Stimulated activated naive B cell treated with anti-CD40 and anti-IgM and Interleukin-4, amounts not matched to agents 10 μg/mL and 1 μg/mL and 100 μg/mL, for 72 hours (primary cell): ENCODE measurements at regions not wholly inside any gene's neighbourhood (a gene's known extent, or its start where the extent isn't known, plus 50 kb on each side); places are given as distances from the start of the nearest gene placed in this dataset.

Experiments
- ATAC-seq, 2 donors: fragments of 150-1000 bp; cut with Tn5 transposase; replicated peaks; 2 replicates each; pipeline ENCODE4 v1.10.0; 2021; ENCODE audit warnings: moderate library complexity in 1 of 2
- DNase-seq: peaks from one replicate; pipeline ENCODE4 v3.0.0; 2021
- H3K27ac Mint-ChIP-seq: one replicate; pipeline ENCODE4 v1.8.0; 2022; ENCODE audit warnings: mild to moderate bottlenecking, mixed read lengths
- H3K27me3 Mint-ChIP-seq, 2 donors: one replicate each; pipeline ENCODE4 v1.8.0; 2022; ENCODE audit warnings: mixed read lengths in 2 of 2
- H3K36me3 Mint-ChIP-seq, 2 donors: one replicate each; pipeline ENCODE4 v1.8.0; 2022; ENCODE audit warnings: mixed read lengths in 2 of 2, mild to moderate bottlenecking in 1 of 2
- H3K4me1 Mint-ChIP-seq, 2 donors: one replicate each; pipeline ENCODE4 v1.8.0; 2022; ENCODE audit warnings: mixed read lengths in 2 of 2, mild to moderate bottlenecking in 1 of 2
- H3K4me3 Mint-ChIP-seq, 2 donors: one replicate each; pipeline ENCODE4 v1.8.0; 2022; ENCODE audit warnings: mild to moderate bottlenecking in 2 of 2, mixed read lengths in 2 of 2, moderate library complexity in 1 of 2
- H3K9me3 Mint-ChIP-seq, 2 donors: one replicate each; pipeline ENCODE4 v1.8.0; 2022; ENCODE audit warnings: mixed read lengths in 2 of 2, mild to moderate bottlenecking in 1 of 2

DNA sequence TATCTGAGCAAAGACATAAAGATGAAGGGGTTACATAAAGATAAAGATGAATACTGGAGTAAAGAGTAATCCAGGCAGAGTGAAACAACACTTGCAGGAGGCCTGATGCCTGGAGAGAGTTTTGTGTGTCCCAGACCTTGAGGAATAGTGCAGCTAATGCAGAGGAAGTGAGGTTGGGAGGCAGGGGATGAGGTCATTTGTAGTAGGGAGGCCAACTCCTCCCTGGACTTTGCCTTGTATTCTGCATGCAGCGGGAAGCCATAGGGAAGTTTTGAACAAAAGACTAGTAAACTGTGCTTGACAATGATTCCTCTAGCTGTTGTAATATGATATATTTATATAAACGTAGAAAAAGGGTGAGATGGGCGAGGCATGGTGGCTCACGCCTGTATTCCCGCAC is 356.6 kb downstream of the KCNJ2 start:
- Mint-ChIP-seq H3K4me3 (no peak overlapping the region), H3K36me3 (no peaks in the 10 kb centered on the region), H3K27me3 (peaks cover 7 to 8% of the 10 kb centered on the region in 2 donors), H3K27ac (no peak overlapping the region), H3K4me1 (peaks cover 11 to 20% of the 10 kb centered on the region in 2 donors), H3K9me3 (no peaks in the 10 kb centered on the region)
- ATAC-seq (no peak), DNase-seq (no peak)

DNA sequence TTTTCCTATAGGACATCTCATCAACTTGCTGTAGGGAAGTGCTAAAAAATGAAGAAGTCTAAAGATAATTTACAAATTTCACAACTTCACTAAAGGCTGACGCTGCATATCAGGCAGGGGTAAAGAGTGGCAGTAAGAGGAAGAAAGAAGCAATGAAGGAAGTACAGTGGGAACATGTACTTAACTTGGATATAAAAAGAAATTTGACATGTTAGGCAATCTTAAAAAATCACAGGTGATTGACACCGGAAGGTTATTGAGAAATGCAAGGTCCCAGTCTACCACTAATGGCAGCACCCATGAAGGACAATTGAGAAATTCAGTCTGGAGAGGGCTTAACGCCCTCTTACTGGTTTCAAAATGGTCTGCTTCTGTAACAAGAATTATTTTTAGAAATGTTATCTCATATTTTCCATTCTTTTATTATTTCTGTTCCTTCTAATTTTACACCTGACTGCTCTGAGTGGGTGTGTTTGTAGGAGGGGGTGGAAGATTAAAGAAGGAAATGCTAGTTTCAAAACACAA is 358.1 kb downstream of the KCNJ2 start:
- H3K27ac Mint-ChIP-seq, result no peak overlapping the region
- ATAC-seq (peak; percentile 74 to 84), DNase-seq (no peak)
- H3K36me3 Mint-ChIP-seq, result no peaks in the 10 kb centered on the region
- H3K27me3 Mint-ChIP-seq, result no peaks in the 10 kb centered on the region
- H3K4me1 Mint-ChIP-seq, result peaks cover 11 to 20% of the 10 kb centered on the region in 2 donors
- H3K4me3 Mint-ChIP-seq, result peak overlapping the region; percentile 17 to 21
- no peaks in the 10 kb centered on the region for H3K9me3 Mint-ChIP-seq

DNA sequence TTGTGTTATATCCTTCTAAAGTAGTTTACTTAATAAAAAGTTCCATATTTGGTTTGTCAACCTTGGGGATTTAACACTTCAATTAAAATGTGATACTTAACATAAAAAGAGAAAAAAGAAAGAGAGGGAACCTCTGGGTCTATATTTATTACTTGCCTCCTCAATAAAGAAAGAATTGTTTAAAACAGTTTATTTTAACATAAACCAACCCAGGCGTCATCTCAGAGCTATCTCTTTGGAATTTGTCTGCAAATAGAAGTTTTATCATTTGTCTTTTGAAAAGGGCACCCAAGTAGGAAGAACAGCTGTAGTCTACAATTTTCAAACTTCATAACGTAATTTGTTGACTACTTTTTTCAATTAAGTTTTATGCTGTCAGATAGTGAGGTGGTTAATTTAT is 364.1 kb downstream of the KCNJ2 start:
- ATAC-seq (no peak), DNase-seq (no peak)
- Mint-ChIP-seq H3K9me3 (peaks cover 2 to 4% of the 10 kb centered on the region in 2 donors), H3K4me1 (peaks cover 2 to 3% of the 10 kb centered on the region in 2 donors), H3K4me3 (no peak overlapping the region), H3K27me3 (peaks cover 0 to 6% of the 10 kb centered on the region in 2 donors), H3K36me3 (no peaks in the 10 kb centered on the region), H3K27ac (no peak overlapping the region)

DNA sequence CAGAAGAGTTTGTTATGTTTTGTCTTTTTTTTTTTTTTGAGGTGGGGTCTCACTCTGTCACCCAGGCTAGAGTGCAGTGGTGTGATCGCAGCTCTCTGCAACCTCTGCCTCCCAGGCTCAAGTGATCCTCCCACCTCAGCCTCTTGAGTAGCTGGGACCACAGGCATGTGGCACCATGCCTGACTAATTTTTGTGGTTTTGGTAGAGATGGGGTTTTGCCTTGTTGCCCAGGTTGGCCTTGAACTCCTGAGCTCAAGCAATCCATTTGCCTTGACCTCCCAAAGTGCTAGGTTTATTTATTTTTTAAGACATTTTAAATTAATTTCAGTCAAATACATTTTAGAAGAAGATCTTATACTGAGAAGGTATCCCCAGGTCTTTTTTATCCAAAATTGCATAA is 366.7 kb downstream of the KCNJ2 start:
- ATAC-seq (no peak), DNase-seq (no peak)
- Mint-ChIP-seq H3K9me3 (peaks cover 2 to 4% of the 10 kb centered on the region in 2 donors), H3K36me3 (no peaks in the 10 kb centered on the region), H3K4me1 (peaks cover 3 to 5% of the 10 kb centered on the region in 2 donors), H3K27ac (no peak overlapping the region), H3K27me3 (peaks cover 0 to 6% of the 10 kb centered on the region in 2 donors), H3K4me3 (no peak overlapping the region)

DNA sequence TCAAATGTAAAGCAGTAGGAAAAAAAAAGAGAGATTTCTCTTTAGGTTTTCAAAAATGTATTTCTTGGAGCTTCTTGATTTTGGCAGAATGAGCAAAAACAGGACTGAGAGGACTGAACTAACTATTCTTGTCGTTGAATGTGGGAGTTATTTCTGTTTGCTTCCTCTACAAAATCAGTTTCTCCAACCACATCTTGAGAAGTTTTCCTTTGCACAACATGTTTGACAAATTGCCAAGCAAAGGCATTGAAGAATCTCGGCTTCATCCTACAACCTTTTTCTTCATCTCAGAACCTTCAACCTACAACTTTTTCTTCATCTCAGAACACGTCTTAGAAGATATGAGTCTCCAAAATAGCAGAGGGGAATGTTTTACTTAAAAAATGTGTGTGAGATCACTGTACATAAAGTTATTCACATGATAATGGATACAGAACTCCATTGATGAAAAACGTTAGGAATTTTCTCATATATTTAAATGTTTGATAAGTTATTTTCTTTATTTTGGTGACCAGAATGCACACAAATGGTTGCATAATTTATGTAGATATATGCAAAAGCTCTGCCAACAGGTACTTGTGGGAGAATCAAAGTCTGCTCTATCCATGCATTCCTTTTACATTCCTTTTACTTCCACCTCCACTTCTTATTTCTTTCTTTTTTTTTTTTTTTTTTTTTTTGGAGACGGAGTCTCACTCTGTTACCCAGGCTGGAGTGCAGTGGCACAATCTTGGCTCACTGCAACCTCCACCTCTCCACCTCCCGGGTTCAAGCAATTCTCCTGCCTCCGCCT is 370.0 kb downstream of the KCNJ2 start:
- H3K36me3 Mint-ChIP-seq, result no peaks in the 10 kb centered on the region
- H3K4me3 Mint-ChIP-seq, result no peak overlapping the region
- peaks cover 0 to 6% of the 10 kb centered on the region in 2 donors for H3K27me3 Mint-ChIP-seq
- H3K9me3 Mint-ChIP-seq, result peaks cover 2 to 4% of the 10 kb centered on the region in 2 donors
- no peak overlapping the region for H3K27ac Mint-ChIP-seq
- H3K4me1 Mint-ChIP-seq, result peaks cover 3 to 5% of the 10 kb centered on the region in 2 donors
- ATAC-seq (no peak), DNase-seq (no peak)

DNA sequence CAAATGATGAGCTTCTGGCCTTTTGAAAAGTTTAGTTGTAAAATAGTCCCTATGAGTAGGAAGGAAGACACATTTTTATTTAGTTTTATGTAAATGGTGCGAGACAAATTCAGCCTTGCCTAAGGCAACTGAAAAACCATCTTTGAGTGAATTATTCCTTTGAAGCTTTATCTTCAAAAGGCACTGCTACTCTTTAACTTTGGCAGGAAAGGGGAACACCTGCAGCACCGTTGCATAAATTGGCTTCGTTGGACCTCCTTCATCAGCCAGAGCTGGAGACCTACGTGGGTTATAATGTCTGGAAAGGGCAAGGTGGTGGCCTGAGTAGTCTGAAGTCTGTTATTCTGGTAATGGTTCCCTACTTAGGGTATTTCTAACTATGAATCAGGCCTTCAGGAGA is 373.5 kb downstream of the KCNJ2 start:
- DNase-seq (no peak), ATAC-seq (no peak)
- H3K4me1 Mint-ChIP-seq, result peaks cover 0 to 5% of the 10 kb centered on the region in 2 donors
- H3K27ac Mint-ChIP-seq, result no peak overlapping the region
- H3K36me3 Mint-ChIP-seq, result no peaks in the 10 kb centered on the region
- no peak overlapping the region for H3K4me3 Mint-ChIP-seq
- H3K27me3 Mint-ChIP-seq, result no peaks in the 10 kb centered on the region
- H3K9me3 Mint-ChIP-seq, result no peaks in the 10 kb centered on the region

DNA sequence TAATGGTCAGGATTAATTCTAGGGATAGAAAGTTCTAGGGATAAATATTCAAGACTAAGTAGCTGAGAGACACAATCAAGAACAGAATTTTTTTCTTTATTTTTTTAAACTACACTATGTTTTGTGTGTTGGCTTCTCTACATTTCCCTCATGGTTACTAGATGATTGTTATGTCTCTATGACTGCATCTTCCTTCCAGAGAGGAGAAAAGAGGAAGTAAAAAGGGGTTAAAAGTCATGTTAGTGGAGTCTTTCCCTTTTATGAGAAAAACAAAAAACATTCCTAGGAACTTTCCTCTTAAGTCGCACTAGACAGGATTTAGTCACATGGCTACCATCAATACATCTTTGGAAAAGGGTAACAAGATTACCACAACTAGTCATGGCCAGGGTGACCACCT is 375.0 kb downstream of the KCNJ2 start:
- H3K4me3 Mint-ChIP-seq, result no peak overlapping the region
- no peaks in the 10 kb centered on the region for H3K9me3 Mint-ChIP-seq
- ATAC-seq (peak in 1 of 2 donors; percentile 42), DNase-seq (no peak)
- no peaks in the 10 kb centered on the region for H3K36me3 Mint-ChIP-seq
- no peak overlapping the region for H3K27ac Mint-ChIP-seq
- H3K27me3 Mint-ChIP-seq, result no peaks in the 10 kb centered on the region
- no peaks in the 10 kb centered on the region for H3K4me1 Mint-ChIP-seq

DNA sequence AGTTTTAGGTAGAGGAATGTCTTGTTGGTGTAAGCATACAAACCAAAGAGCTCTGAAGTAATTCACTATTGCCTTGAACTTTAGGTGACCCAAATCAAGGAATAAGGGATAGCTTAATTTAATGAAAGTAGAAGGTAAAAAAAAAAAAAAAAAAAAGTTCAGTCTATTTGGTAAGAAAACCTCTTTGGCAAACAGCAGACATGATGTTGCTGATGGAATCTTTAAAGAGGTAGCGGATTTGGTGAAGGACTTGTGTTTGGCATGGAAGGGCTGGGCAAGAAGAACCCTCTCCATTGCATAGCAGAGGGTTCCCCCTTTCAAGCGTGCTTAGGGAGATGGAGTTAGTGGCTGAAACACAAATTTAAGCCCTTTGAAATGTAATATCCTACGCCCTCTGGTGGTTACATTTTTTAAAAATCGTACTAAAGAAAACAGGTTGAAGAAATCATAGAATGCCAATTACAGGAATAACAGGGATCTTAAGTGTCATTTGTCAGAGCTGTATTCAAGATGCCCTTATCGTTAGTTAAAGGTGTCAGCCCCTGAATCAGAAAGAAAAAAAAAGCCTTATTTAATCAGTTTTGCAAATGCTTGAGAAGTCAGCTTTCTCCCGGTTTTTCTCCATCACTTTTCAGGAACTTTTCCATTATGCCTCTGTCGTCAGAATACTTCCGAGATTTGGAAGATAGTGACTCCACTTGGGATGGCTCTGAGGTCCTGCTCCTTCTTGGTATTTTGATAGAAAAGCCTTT is 383.1 kb downstream of the KCNJ2 start:
- H3K27ac Mint-ChIP-seq, result no peak overlapping the region
- DNase-seq, result no peak
- no peaks in the 10 kb centered on the region for H3K9me3 Mint-ChIP-seq
- no peaks in the 10 kb centered on the region for H3K36me3 Mint-ChIP-seq
- ATAC-seq, result peak; percentile 38 to 57
- peaks cover 2 to 4% of the 10 kb centered on the region in 2 donors for H3K27me3 Mint-ChIP-seq
- H3K4me1 Mint-ChIP-seq, result peaks cover 0 to 1% of the 10 kb centered on the region in 2 donors
- no peak overlapping the region for H3K4me3 Mint-ChIP-seq

DNA sequence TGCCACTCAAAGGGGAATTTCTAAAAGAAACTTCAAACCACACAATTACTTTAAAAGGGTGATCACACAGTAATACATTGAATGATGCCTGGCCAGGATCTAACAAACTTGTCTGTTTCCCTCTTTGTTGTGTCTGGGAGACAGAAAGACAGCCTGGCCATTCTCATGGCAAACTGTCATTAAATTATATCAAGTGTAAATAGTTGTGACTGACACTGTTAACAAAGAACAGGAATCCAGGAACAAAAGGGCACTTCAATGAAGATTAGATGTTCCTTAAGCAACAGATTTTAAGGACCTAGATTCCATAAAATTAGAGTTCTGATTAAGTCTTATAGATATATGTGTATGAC is 383.6 kb downstream of the KCNJ2 start:
- ATAC-seq, result no peak
- H3K4me1 Mint-ChIP-seq, result peaks cover 0 to 1% of the 10 kb centered on the region in 2 donors
- peaks cover 4% of the 10 kb centered on the region in 2 donors for H3K27me3 Mint-ChIP-seq
- H3K27ac Mint-ChIP-seq, result no peak overlapping the region
- no peak overlapping the region for H3K4me3 Mint-ChIP-seq
- H3K36me3 Mint-ChIP-seq, result no peaks in the 10 kb centered on the region
- DNase-seq, result no peak
- H3K9me3 Mint-ChIP-seq, result no peaks in the 10 kb centered on the region

DNA sequence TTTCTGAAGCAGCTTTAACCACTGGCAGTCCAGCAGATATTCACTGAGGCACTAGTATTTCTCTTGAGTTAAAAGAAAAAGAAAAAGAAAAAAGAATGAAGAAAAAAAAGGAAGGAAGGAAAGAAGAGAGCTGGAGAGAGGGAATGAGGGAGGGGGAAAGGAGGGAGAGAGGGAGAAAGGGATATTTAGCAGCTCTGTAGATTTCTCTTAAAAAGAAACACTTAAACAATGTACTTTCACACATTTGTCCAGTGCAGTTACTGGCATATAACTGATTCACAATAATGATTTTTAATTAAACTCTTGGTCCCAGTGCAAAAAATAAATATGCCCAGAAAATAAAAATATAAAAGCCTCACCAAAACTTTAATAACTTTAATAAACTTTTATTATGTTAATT is 386.4 kb downstream of the KCNJ2 start:
- ATAC-seq (no peak), DNase-seq (no peak)
- Mint-ChIP-seq H3K4me1 (peaks cover 0 to 1% of the 10 kb centered on the region in 2 donors), H3K4me3 (no peak overlapping the region), H3K27me3 (peaks cover 4% of the 10 kb centered on the region in 2 donors), H3K27ac (no peak overlapping the region), H3K9me3 (no peaks in the 10 kb centered on the region), H3K36me3 (no peaks in the 10 kb centered on the region)

DNA sequence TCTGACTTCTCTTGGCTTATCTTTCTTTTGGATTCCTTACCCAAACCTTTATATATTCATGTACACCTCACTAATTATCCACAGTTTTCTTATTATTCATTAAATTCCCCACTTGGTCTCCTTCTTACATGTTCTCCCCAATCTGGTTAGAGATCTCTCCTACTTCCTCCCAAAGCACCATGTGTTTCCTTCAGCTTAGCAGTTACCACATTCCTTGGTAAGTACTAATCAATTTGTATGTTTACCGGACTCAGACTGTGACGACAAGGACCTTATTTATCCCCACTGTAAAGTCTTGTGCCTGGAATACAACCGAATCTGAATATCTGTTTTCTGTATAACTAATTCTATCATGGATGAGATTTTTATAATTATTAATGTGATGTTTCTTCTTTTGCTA is 389.5 kb downstream of the KCNJ2 start:
- ATAC-seq, result no peak
- Mint-ChIP-seq H3K9me3 (no peaks in the 10 kb centered on the region), H3K27ac (no peak overlapping the region), H3K36me3 (no peaks in the 10 kb centered on the region), H3K4me1 (no peaks in the 10 kb centered on the region), H3K27me3 (peaks cover 0 to 4% of the 10 kb centered on the region in 2 donors), H3K4me3 (no peak overlapping the region)
- DNase-seq, result no peak

DNA sequence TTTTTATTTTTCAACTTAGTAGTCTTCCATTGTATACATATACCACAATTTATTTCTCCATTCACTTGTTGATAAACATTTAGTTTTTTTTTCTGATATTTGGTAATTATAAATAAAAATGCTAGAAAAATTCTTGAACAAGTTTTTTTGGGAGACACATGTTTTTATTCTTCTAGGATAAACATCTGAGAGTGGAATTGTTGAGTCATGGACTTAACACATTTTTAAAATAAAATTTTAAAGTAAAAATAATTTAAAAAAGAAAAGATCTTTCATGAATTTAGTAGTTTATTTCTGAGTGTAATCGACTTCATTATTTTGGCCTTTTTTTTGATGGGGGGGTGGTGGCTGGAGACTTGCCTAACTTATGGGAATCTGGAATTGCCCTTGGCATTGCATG is 391.1 kb downstream of the KCNJ2 start:
- H3K4me3 Mint-ChIP-seq, result no peak overlapping the region
- H3K9me3 Mint-ChIP-seq, result no peaks in the 10 kb centered on the region
- no peak overlapping the region for H3K27ac Mint-ChIP-seq
- H3K27me3 Mint-ChIP-seq, result peaks cover 0 to 4% of the 10 kb centered on the region in 2 donors
- no peak for DNase-seq
- no peak for ATAC-seq
- no peaks in the 10 kb centered on the region for H3K36me3 Mint-ChIP-seq
- H3K4me1 Mint-ChIP-seq, result no peaks in the 10 kb centered on the region

DNA sequence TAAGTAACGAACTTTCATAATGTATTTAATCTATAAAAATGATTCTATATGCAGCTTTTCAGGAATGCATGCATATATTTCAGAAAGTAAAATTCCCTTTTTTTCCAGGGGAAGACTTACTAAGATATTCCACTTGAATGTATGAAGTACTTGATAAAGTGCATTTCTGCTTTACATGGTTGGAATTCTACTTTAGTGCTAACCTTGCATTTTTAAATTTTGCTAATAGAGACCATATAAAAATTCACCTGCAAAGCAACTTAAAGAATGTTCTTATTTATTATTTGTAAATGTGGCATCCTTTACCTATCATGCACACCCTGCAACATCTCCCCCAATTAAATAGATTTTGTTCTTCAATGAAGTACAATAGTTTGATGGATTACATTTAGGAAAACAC is 392.8 kb downstream of the KCNJ2 start:
- Mint-ChIP-seq H3K27me3 (peaks cover 3 to 7% of the 10 kb centered on the region in 2 donors), H3K4me1 (no peaks in the 10 kb centered on the region), H3K36me3 (no peaks in the 10 kb centered on the region), H3K9me3 (no peaks in the 10 kb centered on the region), H3K27ac (no peak overlapping the region), H3K4me3 (no peak overlapping the region)
- ATAC-seq (no peak), DNase-seq (no peak)

DNA sequence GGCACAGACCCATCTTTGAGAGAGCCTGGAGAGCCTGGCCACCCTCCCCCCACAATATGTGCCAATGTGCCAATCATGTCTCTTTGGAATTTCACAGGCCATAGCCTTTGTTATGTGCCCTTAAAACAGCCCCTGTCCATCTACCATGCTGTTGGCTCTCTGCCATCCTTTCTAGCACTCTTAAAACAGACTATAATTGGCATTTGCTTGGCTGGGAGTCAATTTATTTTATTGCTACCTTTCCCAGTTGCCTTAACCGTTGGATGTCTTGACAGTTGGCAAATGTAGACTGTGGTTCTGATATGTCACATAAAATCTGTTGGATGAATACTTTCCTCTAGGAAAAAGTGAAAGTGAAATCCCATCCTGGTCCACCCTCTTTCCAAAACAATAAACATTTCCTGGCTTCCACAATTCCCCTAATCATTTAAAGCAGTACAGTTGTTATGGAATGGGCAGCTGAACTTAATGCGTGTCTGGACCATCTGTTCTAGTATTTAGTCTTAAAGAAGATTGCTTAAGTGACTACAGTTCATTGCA is 394.0 kb downstream of the KCNJ2 start:
- no peaks in the 10 kb centered on the region for H3K4me1 Mint-ChIP-seq
- no peak overlapping the region for H3K4me3 Mint-ChIP-seq
- no peaks in the 10 kb centered on the region for H3K36me3 Mint-ChIP-seq
- ATAC-seq (no peak), DNase-seq (no peak)
- H3K27me3 Mint-ChIP-seq, result peaks cover 4 to 6% of the 10 kb centered on the region in 2 donors
- no peaks in the 10 kb centered on the region for H3K9me3 Mint-ChIP-seq
- H3K27ac Mint-ChIP-seq, result no peak overlapping the region
